ENCODE measurements at regions not wholly inside any gene's neighbourhood (a gene's known extent, or its start where the extent isn't known, plus 50 kb on each side); places are given as distances from the start of the nearest gene placed in this dataset.

GRCh38 chr6:1136415-1136774 is 175.5 kb upstream of the FOXQ1 start:
- TF ChIP-seq CTCF (IDR thresholded peaks at IDR 0.05; ENCODE audit: extremely low read depth, missing control alignments) = no peak
- no peak for DNase-seq (ENCODE audit: low spot score)

GRCh38 chr6:1135726-1136414 is 176.0 kb upstream of the FOXQ1 start:
- TF ChIP-seq CTCF (IDR thresholded peaks at IDR 0.05; ENCODE audit: extremely low read depth, missing control alignments) = no peak
- DNase-seq (ENCODE audit: low spot score) = no peak

GRCh38 chr6:1131285-1132079 is 180.4 kb upstream of the FOXQ1 start:
- DNase-seq (ENCODE audit: low spot score) = no peak

DNA sequence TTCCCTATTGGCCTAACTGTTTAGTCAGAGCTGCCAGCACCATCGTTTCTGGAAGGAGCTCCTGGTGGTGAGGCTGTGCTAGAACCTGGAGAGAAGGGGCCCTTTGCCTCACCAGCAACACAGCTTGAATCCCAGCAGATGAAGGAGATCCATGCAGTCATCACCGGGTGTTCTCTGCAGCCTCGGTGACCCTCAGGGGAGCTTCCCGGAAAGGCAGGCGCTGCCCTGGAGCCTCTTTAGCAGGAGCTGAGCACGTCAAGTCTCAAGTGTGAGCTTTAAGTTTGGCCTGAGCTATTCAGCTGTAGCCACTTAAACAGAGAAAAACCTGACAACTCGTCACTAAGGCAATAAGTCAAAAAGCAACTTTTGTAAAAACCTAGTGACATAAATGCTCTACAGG is 181.2 kb upstream of the FOXQ1 start:
- no peak for DNase-seq (ENCODE audit: low spot score)
- no peak for TF ChIP-seq CTCF (IDR thresholded peaks at IDR 0.05; ENCODE audit: extremely low read depth, missing control alignments)

More at GRCh38 chr6:1131285-1132079, 180.4 kb upstream of the FOXQ1 start:
- TF ChIP-seq CTCF (IDR thresholded peaks at IDR 0.05; ENCODE audit: extremely low read depth, missing control alignments) = no peak

- TF ChIP-seq CTCF (IDR thresholded peaks at IDR 0.05; ENCODE audit: extremely low read depth, missing control alignments) = no peak
- no peak for DNase-seq (ENCODE audit: low spot score)
Observed at GRCh38 chr6:1129131-1129530, 182.8 kb upstream of the FOXQ1 start.

DNA sequence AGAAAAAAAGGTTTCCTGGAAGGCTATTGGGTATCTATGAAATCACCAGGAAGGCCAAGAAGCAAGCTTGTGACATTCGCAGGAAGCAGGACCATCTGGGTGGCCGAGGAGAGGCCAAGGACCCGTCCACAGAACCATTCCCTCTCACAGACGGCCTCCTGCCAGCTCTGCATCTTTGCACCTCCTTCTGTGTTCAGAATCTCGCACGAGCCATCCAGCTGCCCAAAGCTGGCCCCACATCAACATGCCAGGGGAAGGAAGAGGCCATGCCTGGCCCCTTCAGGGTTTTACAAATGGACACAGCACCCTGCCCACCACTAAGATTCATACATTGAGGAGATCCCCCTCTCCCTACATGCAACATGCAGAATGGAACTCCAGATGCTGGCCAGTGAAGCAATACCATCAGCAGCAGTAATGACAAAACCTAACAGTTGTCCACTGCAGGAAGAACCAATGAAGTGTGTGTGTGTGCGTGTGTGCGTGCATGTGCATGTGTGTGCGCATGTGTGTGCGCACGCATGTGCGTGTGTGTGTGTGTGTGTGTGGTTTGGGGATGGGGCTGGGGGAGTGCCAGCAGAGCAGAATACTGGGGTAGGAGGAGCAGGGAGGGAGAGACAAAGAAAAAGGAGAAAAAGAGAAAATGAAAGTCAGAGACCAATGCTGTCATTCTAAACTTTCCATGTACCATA is 184.2 kb upstream of the FOXQ1 start:
- no peak for TF ChIP-seq CTCF (IDR thresholded peaks at IDR 0.05; ENCODE audit: extremely low read depth, missing control alignments)

DNA sequence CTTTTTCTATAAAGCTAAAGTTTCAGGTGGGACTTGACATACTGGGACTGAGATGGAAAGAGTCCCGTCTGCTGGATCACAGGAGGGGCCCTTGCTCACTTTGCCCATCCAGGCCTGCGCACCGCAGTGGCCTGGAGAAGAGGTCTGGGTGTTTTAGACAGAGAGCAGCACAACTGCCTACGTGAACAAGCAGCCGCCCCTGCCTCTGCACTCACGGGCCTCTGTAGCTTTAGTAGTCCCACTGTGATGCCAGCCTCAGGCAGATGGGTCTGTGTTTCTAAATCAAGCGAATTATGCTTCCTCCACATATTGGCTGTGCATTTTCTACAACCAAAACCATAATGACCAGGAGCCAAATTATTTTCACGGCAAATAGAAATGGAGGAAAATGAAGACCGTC is 184.8 kb upstream of the FOXQ1 start:
- TF ChIP-seq CTCF (IDR thresholded peaks at IDR 0.05; ENCODE audit: extremely low read depth, missing control alignments) = no peak
- DNase-seq (ENCODE audit: low spot score) = no peak

More for the DNA sequence above, 184.2 kb upstream of the FOXQ1 start:
- DNase-seq (ENCODE audit: low spot score) = no peak

Measured in GM20000 (cell line).